Endothelial cell of umbilical vein (primary cell): ENCODE measurements at regions not wholly inside any gene's neighbourhood (a gene's known extent, or its start where the extent isn't known, plus 50 kb on each side); places are given as distances from the start of the nearest gene placed in this dataset.

Experiments
- BruUV-seq: library from RNA; stranded (reverse); fragments of 400-500 nt; replicated peaks from 2 replicates; lab custom pipeline; 2021; lab: Mats Ljungman, UMichigan
- CTCF ChIA-PET: fragments of 300-600, 350-600 bp; sonication (Branson Sonifier 250); formaldehyde crosslinking; loops from one replicate; lab custom pipeline; 2021; ENCODE audit warnings: antibody characterized with exemption, inconsistent platforms; lab: Charles Lee
- POLR2A ChIA-PET: fragments of 300-600, 350-600 bp; sonication (Branson Sonifier 250); formaldehyde crosslinking; loops from one replicate; lab custom pipeline; 2021; ENCODE audit warnings: antibody characterized with exemption, inconsistent platforms; lab: Charles Lee
- DNase-seq: peaks from one replicate; pipeline ENCODE4 v3.0.0-alpha.2; 2011; ENCODE audit warnings: low read depth, low spot score
- FAIRE-seq: peaks from 2 replicates; lab custom pipeline; 2011; peaks lifted over from hg19 to GRCh38; lab: Jason Lieb, UNC
- H2AFZ ChIP-seq: 2 replicates; pipeline ENCODE4 v1.6.0; 2012; ENCODE audit warnings: low read depth, low read length, control low read depth, inconsistent platforms
- H3K27ac ChIP-seq: 2 replicates; pipeline ENCODE4 v1.5.1; 2011; ENCODE audit warnings: low read depth, mild to moderate bottlenecking, control low read depth, low read length, moderate library complexity; ENCODE audit not compliant: insufficient read depth
- H3K27me3 ChIP-seq, 2 experiments: 2 replicates each; pipeline versions ENCODE4 v1.6.0 to v1.6.1; 2011; ENCODE audit warnings: low read length in 2 of 2, mixed read lengths in 1 of 2; ENCODE audit not compliant: control insufficient read depth in 2 of 2, insufficient read depth in 2 of 2
- H3K36me3 ChIP-seq, 2 experiments: 2 replicates in 1 of 2; 3 replicates in 1 of 2; pipeline ENCODE4 v1.5.1; 2011; ENCODE audit warnings: low read length in 2 of 2, mild to moderate bottlenecking in 1 of 2, moderate library complexity in 1 of 2; ENCODE audit not compliant: control insufficient read depth in 2 of 2, insufficient read depth in 2 of 2; ENCODE audit errors: extremely low read depth in 1 of 2
- H3K4me1 ChIP-seq: 3 replicates; pipeline ENCODE4 v1.5.1; 2011; ENCODE audit warnings: mild to moderate bottlenecking, low read length; ENCODE audit not compliant: control insufficient read depth, insufficient read depth; ENCODE audit errors: extremely low read depth
- H3K4me2 ChIP-seq: 2 replicates; pipeline ENCODE4 v1.6.1; 2011; ENCODE audit warnings: low read length, control low read depth, mixed read lengths; ENCODE audit not compliant: insufficient read depth
- H3K4me3 ChIP-seq, 3 experiments: fragments of 200-600 bp in 1 of 3; sonication (generic), shearing (Covaris generic) in 1 of 3; replicated peaks in 1 of 3; 2 replicates each; pipeline ENCODE4 v1.5.1; 2011 to 2016; ENCODE audit warnings: control low read depth in 3 of 3, low read length in 3 of 3, mild to moderate bottlenecking in 2 of 3, inconsistent platforms in 1 of 3, low read depth in 1 of 3, moderate library complexity in 1 of 3; ENCODE audit not compliant: insufficient read depth in 1 of 3
- H3K79me2 ChIP-seq: 2 replicates; pipeline ENCODE4 v1.6.0; 2012; ENCODE audit warnings: low read length, inconsistent platforms; ENCODE audit not compliant: control insufficient read depth, insufficient read depth
- H3K9ac ChIP-seq: replicated peaks from 2 replicates; pipeline ENCODE3; 2011; ENCODE audit warnings: low read length, control low read depth; ENCODE audit not compliant: insufficient read depth; ENCODE audit errors: extremely low read depth
- H3K9me1 ChIP-seq: replicated peaks from 3 replicates; pipeline ENCODE4 v1.6.0; 2011; ENCODE audit warnings: mild to moderate bottlenecking, low read length; ENCODE audit not compliant: control insufficient read depth, insufficient read depth; ENCODE audit errors: extremely low read depth
- H3K9me3 ChIP-seq: replicated peaks from 2 replicates; pipeline ENCODE4 v1.5.1; 2012; ENCODE audit warnings: low read length, inconsistent platforms; ENCODE audit not compliant: control insufficient read depth, insufficient read depth
- H4K20me1 ChIP-seq: replicated peaks from 2 replicates; pipeline ENCODE3; 2011; ENCODE audit warnings: mild to moderate bottlenecking, low read length; ENCODE audit not compliant: control insufficient read depth, insufficient read depth; ENCODE audit errors: extremely low read depth
- CTCF ChIP-seq, 2 donors: IDR thresholded peaks; 1 replicate in 1 of 2; 2 replicates in 1 of 2; pipeline ENCODE4 v1.5.1; 2011; ENCODE audit warnings: low read length in 2 of 2, mild to moderate bottlenecking in 2 of 2, moderate library complexity in 2 of 2, control low read depth in 1 of 2, inconsistent platforms in 1 of 2, low read depth in 1 of 2; ENCODE audit not compliant: insufficient read depth in 1 of 2; ENCODE audit errors: extremely low read depth in 1 of 2
- EZH2 ChIP-seq: IDR thresholded peaks from 2 replicates; pipeline ENCODE4 v1.6.1; 2012; ENCODE audit warnings: borderline replicate concordance, low read depth, mild to moderate bottlenecking, moderate library complexity, low read length, inconsistent platforms; ENCODE audit not compliant: severe bottlenecking
- FOS ChIP-seq: IDR thresholded peaks from 2 replicates; pipeline ENCODE4 v1.6.1; 2011; ENCODE audit warnings: mild to moderate bottlenecking, low read length, moderate library complexity, borderline replicate concordance; ENCODE audit not compliant: insufficient read depth
- GATA2 ChIP-seq: IDR thresholded peaks from 2 replicates; pipeline ENCODE4 v1.7.0; 2011; ENCODE audit warnings: low read depth, mild to moderate bottlenecking, moderate library complexity, mixed read lengths, low read length; ENCODE audit not compliant: insufficient read length, insufficient read depth
- JUN ChIP-seq: IDR thresholded peaks from 2 replicates; pipeline ENCODE4 v1.6.1; 2011; ENCODE audit warnings: borderline replicate concordance, low read depth; ENCODE audit not compliant: insufficient read length, insufficient read depth
- MAX ChIP-seq: IDR thresholded peaks from 2 replicates; pipeline ENCODE4 v1.6.1; 2011; ENCODE audit not compliant: insufficient read depth, insufficient read length
- MYC ChIP-seq: IDR thresholded peaks from one replicate; pipeline ENCODE4 v1.6.1; 2011; ENCODE audit warnings: mild to moderate bottlenecking, low read depth, low read length
- POLR2A ChIP-seq: IDR thresholded peaks from 2 replicates; pipeline ENCODE4 v1.6.1; 2012; ENCODE audit warnings: low read depth, mild to moderate bottlenecking, control low read depth, low read length
- POLR2AphosphoS5 ChIP-seq: IDR thresholded peaks from 2 replicates; pipeline ENCODE4 v1.6.1; 2012; ENCODE audit warnings: low read depth, mild to moderate bottlenecking, control low read depth, low read length, moderate library complexity; ENCODE audit not compliant: insufficient read depth
- dilution Hi-C: fragments of 300-500 bp; cut with MboI; formaldehyde crosslinking; loops from one replicate; pipeline ENCODE4 v1.15.0; 2019; ENCODE audit warnings: low sequenced_read_pairs; ENCODE audit not compliant: extremely low pct_ligation_motif_present
- intact Hi-C: fragments of 100-400 bp; cut with micrococcal nuclease; formaldehyde crosslinking; loops from one replicate; pipeline ENCODE4 v1.10.0; 2022

GRCh38 chr2:8296306-8296705 lies 385.6 kb upstream of the ID2 start:
- no peak overlapping the region for H3K27ac ChIP-seq
- H3K79me2 ChIP-seq: no peaks in the 10 kb centered on the region
- no peak overlapping the region for H3K4me3 ChIP-seq
- BruUV-seq: no TSS peak
- H3K9me3 ChIP-seq: peaks cover 2% of the 10 kb centered on the region
- H2AFZ ChIP-seq: no peak overlapping the region
- no peaks in the 10 kb centered on the region for H3K9me1 ChIP-seq
- no peak overlapping the region for H3K9ac ChIP-seq
- H3K4me2 ChIP-seq: no peak overlapping the region
- TF ChIP-seq EZH2 (no peak), GATA2 (no peak)
- intact Hi-C loops (no loop called here), dilution Hi-C loops (no loop called here)
- H3K36me3 ChIP-seq: no peaks in the 10 kb centered on the region
- FAIRE-seq (no peak), DNase-seq (no peak)
- H4K20me1 ChIP-seq: no peaks in the 10 kb centered on the region
- CTCF ChIA-PET: no interaction called here
- POLR2A ChIA-PET: no interaction called here
- H3K4me1 ChIP-seq: no peaks in the 10 kb centered on the region
- no peaks in the 10 kb centered on the region for H3K27me3 ChIP-seq

GRCh38 chr2:8297376-8298231 lies 384.3 kb upstream of the ID2 start:
- CTCF ChIA-PET: no interaction called here
- POLR2A ChIA-PET: no interaction called here
- Histone ChIP-seq H3K9me1 (no peaks in the 10 kb centered on the region), H4K20me1 (no peaks in the 10 kb centered on the region), H3K4me3 (no peak overlapping the region), H3K27ac (no peak overlapping the region), H2AFZ (no peak overlapping the region), H3K4me1 (no peaks in the 10 kb centered on the region), H3K4me2 (no peak overlapping the region), H3K9me3 (peaks cover 2% of the 10 kb centered on the region), H3K79me2 (no peaks in the 10 kb centered on the region), H3K27me3 (no peaks in the 10 kb centered on the region), H3K9ac (no peak overlapping the region), H3K36me3 (no peaks in the 10 kb centered on the region)
- dilution Hi-C loops: no loop called here
- intact Hi-C loops: no loop called here
- DNase-seq: no peak
- BruUV-seq: no TSS peak
- no peak for TF ChIP-seq MAX
- no peak for TF ChIP-seq EZH2
- no peak for TF ChIP-seq CTCF (IDR thresholded peaks at IDR 0.05; ENCODE audit: extremely low read depth in 1 of 2, insufficient read depth in 1 of 2, low read depth in 1 of 2, low read length in 2 of 2)
- no peak for TF ChIP-seq JUN
- no peak for TF ChIP-seq POLR2AphosphoS5
- TF ChIP-seq POLR2A: no peak
- no peak for TF ChIP-seq MYC
- no peak for TF ChIP-seq GATA2
- TF ChIP-seq FOS: no peak
- FAIRE-seq: no peak
